Mesodermal cell (in vitro differentiated cells): ENCODE measurements at regions not wholly inside any gene's neighbourhood (a gene's known extent, or its start where the extent isn't known, plus 50 kb on each side); places are given as distances from the start of the nearest gene placed in this dataset.

Source experiments
- H3K27ac ChIP-seq: 2 replicates; pipeline ENCODE4 v1.7.0; 2013; ENCODE audit warnings: mild to moderate bottlenecking, low read depth, low read length, moderate library complexity; ENCODE audit not compliant: severe bottlenecking
- H3K36me3 ChIP-seq: 2 replicates; pipeline ENCODE4 v1.7.1; 2013; ENCODE audit warnings: mild to moderate bottlenecking, low read length, moderate library complexity; ENCODE audit not compliant: control insufficient read depth, insufficient read depth
- H3K4me1 ChIP-seq: one replicate; pipeline ENCODE4 v1.7.1; 2013; ENCODE audit warnings: mild to moderate bottlenecking, low read length; ENCODE audit not compliant: insufficient read depth, control insufficient read depth, poor library complexity, severe bottlenecking
- H3K4me3 ChIP-seq: 2 replicates; pipeline ENCODE4 v1.7.0; 2013; ENCODE audit warnings: low read length, control low read depth, mild to moderate bottlenecking; ENCODE audit not compliant: insufficient read depth, poor library complexity, severe bottlenecking; ENCODE audit errors: extremely low read depth
- H3K9me3 ChIP-seq: 2 replicates; pipeline ENCODE4 v1.7.1; 2013; ENCODE audit warnings: mild to moderate bottlenecking, low read length, moderate library complexity; ENCODE audit not compliant: control insufficient read depth
- WGBS, 2 experiments: methylation state at CpG; one replicate each; pipeline ENCODE4 v1.1.5; 2013; ENCODE audit warnings: missing lambda C conversion rate in 2 of 2; ENCODE audit not compliant: insufficient coverage in 2 of 2; 5-methylcytosine and 5-hydroxymethylcytosine counted together

DNA sequence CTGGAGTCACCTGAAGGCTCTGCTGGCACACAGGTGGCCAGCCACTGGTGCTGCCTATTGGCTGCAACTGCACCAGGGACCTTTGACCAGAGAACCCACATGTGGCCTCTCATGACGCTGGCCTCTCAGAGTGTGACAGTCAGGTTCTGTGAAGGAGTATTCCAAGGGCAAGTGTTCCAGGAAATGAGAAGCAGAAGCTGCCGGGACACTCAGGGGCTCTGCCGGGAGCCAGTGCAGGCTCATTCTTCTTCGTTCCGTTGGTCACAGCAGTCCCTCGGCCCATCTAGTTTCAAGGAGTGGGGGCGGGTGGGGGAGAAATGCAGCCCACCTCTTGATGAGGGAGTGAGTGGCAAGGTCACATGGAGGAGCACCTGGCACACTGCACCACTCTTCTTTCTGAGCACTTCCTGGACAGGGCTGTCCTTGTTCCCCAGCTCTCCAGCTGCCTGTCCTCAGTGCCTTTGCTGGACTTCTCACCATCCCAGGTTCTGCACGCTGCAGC lies 237.5 kb downstream of the GADD45G start:
- no peak overlapping the region for H3K4me3 ChIP-seq
- no peak overlapping the region for H3K27ac ChIP-seq
- 93 to 99% methylated on average over 4 to 7 of the region's 8 CpGs for WGBS, 2 experiments
- H3K9me3 ChIP-seq: no peaks in the 10 kb centered on the region
- H3K4me1 ChIP-seq: no peaks in the 10 kb centered on the region
- no peaks in the 10 kb centered on the region for H3K36me3 ChIP-seq

DNA sequence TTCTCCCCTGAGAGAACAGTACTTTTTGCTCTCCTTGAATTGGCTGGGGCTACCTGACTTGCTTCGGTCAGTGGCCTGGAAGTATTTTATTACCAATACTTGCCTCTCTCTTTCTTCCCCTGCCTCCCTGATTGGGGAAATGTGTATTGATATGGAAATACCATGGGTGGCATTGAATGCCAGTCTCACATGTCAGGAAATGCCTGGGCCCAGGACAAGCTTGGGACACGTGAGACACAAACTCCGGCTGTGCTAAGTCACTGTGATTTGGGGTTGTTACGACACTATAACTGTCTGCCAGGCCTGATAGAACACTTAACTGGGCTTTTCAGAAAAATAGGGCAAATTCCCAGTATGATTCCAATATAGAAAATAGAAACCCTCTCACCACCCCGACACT lies 238.3 kb downstream of the GADD45G start:
- WGBS, 2 experiments: 94 to 96% methylated on average over 3 of the region's 5 CpGs
- Histone ChIP-seq H3K4me3 (no peak overlapping the region), H3K4me1 (no peaks in the 10 kb centered on the region), H3K27ac (no peak overlapping the region), H3K9me3 (no peaks in the 10 kb centered on the region), H3K36me3 (no peaks in the 10 kb centered on the region)

DNA sequence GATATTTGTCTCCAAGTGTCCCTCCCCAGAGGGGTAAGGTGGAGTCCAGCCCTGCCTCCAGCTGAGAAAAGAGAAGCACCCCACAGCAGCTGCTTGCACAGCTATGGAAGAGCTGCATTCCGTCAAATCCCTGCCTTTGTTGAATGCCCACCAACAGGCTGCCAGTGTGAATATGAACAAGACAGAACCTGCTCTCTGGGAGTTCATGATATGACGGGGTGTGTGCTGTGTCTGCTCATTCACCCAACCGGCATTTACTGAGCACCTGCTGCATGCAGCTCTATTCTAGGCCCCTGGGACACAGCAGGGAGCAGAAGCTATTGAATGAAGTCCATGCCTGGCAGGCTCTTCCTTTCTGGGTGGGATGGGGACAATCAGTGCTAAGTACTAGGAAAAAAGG lies 238.8 kb downstream of the GADD45G start:
- H3K9me3 ChIP-seq: no peaks in the 10 kb centered on the region
- whole genome bisulfite sequencing, 2 experiments: 83 to 87% methylated on average over 3 of the region's 3 CpGs
- no peaks in the 10 kb centered on the region for H3K4me1 ChIP-seq
- H3K4me3 ChIP-seq: no peak overlapping the region
- H3K27ac ChIP-seq: no peak overlapping the region
- no peaks in the 10 kb centered on the region for H3K36me3 ChIP-seq

DNA sequence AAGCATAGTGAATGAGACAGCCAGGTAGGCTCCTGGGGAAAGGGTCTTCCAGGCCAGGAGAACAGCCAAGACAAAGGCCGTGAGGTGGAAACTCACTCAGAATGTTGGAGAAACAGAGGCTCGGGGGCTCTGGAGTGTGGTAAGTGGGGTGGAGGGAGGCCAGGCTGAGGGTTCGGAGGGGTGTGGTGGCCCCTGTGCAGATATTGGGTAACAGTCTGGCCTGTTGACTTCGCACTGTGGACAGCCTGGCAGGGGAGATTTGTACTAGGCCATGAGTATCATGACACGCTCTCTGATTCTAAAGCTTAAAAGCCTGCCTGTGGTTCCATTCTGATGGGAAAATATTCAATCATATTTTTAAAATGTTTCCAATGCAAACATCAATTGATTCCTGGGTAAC lies 239.3 kb downstream of the GADD45G start:
- 82 to 93% methylated on average over 4 to 5 of the region's 5 CpGs for WGBS, 2 experiments
- no peak overlapping the region for H3K4me3 ChIP-seq
- H3K4me1 ChIP-seq: no peaks in the 10 kb centered on the region
- no peak overlapping the region for H3K27ac ChIP-seq
- H3K9me3 ChIP-seq: no peaks in the 10 kb centered on the region
- no peaks in the 10 kb centered on the region for H3K36me3 ChIP-seq

DNA sequence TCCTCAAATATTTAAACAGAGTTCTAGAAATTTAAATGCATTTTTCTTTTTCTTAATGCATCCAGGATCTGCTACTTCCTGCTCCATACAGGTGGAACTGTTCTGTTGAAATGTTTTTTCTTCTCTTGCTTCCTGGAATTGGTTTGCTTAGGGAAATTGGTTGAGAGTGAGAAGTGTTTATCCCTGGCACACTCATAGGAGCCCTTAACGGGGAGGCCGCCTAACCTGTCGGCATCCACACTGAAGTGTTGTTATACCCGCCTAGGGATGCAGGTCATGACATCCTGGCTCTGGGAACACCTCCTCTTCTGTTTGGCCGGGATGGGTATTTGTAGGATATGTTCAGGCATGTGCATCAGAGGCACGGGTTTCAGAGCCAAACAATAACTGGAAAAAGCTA lies 239.7 kb downstream of the GADD45G start:
- no peaks in the 10 kb centered on the region for H3K4me1 ChIP-seq
- 89 to 93% methylated on average over 2 to 3 of the region's 6 CpGs for WGBS, 2 experiments
- no peak overlapping the region for H3K27ac ChIP-seq
- H3K4me3 ChIP-seq: no peak overlapping the region
- H3K36me3 ChIP-seq: no peaks in the 10 kb centered on the region
- H3K9me3 ChIP-seq: no peaks in the 10 kb centered on the region

DNA sequence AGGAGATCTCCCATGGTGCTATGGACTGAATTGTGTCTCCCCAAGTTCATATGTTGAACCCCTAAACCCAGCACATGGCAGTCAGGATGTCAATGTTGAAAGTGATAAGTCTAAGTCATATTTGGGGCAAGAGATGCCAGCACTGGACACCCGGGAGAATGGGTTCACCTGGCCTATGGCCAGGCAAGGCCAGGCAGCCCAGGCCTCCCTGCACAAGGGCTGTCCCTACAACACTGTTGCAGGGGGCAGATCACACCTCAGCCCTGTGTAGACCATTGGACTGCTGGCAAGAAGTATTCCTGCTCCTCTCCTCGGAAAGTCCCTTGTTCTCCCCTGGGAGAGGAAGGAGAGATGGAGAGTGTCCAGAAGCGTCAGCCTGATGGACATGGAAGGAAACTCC lies 240.5 kb downstream of the GADD45G start:
- Histone ChIP-seq H3K9me3 (no peaks in the 10 kb centered on the region), H3K4me1 (no peaks in the 10 kb centered on the region), H3K27ac (no peak overlapping the region), H3K4me3 (no peak overlapping the region), H3K36me3 (no peaks in the 10 kb centered on the region)
- 78 to 100% methylated on average over 1 to 2 of the region's 3 CpGs for WGBS, 2 experiments

DNA sequence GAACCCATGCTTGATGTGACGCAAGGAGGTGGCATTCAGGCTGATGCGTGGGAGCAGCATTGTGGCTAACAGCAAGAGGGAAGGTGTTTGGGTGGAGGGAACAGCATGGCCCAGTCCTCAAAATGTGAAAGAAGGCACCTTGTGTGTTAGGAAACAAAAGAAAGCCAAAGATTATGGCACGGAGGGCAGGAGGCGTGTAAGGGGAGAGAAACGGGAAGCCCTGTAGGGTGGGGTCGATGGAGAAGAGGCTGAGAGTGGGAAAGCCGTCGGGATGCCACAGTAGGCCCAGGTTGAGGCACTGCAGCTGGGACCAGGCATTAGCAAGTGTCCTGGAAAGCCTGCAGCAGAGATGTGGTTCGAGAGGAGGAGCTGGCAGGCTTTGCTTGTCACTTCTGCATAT lies 241.1 kb downstream of the GADD45G start:
- Histone ChIP-seq H3K27ac (no peak overlapping the region), H3K9me3 (no peaks in the 10 kb centered on the region), H3K36me3 (no peaks in the 10 kb centered on the region), H3K4me1 (peaks cover under 1% of the 10 kb centered on the region), H3K4me3 (no peak overlapping the region)
- WGBS, 2 experiments: 92 to 93% methylated on average over 8 to 9 of the region's 9 CpGs

DNA sequence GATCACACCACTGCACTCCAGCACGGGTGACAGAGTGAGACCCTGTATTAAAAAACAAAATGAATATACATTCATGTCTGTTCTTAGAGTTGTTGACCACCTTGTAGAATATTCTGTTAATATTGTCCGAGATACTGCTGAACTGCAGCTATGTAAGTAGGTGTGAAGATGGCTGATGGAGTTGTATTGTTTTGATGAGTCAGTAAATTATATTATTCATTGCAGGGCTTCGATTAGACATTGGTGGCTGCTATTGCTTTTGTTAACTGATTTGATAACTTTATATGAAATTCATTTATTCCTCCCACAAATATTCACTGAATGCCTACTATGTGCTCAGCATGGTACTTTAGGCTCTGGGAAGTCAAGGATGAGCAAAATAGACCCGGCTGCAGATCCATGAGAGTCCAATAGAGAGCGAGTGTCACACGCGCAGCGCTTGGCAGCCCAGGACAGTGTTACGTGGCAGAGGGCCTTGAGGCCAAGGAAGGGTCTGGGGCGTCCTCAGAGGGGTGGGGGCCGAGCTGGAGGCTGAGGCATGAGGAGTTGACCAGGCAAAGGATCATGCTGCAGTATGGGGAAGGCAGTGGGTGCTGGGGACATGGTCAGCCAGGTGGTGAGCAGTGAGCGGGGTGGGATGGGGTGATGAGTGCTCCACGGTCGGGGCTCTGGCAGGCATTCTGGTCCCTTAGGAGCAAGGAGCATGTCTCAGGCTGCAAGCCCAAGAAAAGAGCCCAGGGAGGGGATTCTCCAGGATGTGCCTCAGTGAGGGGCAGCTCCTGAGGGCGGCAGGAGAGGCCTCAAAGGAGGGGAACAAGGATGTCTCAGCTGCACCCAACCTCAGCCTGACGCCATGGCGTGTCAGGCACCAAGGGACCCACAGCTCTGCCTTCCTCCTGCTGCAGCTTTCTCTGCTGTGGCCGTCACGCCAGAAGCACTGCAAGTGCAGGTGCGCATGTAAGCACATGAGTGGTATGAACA lies 243.5 kb downstream of the GADD45G start:
- Histone ChIP-seq H3K4me3 (no peak overlapping the region), H3K4me1 (peaks cover 3% of the 10 kb centered on the region), H3K36me3 (no peaks in the 10 kb centered on the region), H3K9me3 (no peaks in the 10 kb centered on the region), H3K27ac (no peak overlapping the region)
- 87 to 89% methylated on average over 15 to 17 of the region's 20 CpGs for WGBS, 2 experiments

DNA sequence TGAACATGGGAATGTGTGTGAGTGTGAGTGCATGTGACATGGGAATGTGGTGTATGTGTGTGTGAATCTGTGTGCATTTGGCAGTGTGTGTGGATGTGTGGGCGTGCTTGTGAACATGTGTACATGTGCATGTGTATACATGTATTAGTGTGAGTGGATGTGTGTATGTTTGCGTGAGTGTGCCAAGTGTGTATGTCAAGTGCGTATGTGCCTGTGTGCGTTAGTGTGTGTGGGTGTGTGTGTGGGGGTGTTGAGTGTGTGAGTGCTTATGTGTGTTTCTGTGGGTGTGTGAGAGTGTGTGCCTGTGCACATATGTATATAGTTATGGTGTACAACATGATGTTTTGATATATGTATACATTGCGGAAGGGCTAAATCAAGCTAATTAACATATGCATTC lies 244.3 kb downstream of the GADD45G start:
- 80 to 87% methylated on average over 4 of the region's 5 CpGs for WGBS, 2 experiments
- H3K4me3 ChIP-seq: no peak overlapping the region

DNA sequence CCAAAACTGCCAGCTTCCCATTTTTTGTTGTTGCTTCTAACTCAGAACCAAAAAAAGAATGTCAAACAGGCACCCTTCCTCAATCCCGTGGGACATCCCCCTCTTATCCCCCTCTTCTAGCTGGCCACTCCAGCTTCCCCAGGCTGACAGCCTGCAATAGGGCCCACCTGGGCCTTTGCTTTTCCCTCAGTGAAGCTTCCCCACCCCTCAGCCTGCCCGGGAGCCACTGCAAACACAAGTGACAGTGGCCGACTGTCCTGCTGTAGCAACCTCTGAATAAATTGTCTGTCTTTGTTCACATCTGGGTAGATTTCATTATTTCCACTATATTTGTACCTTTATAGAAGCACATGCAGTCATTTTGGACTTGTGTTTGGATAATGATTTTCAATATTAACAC lies 245.3 kb downstream of the GADD45G start:
- 60 to 89% methylated on average over 1 to 2 of the region's 3 CpGs for WGBS, 2 experiments
- Histone ChIP-seq H3K27ac (no peak overlapping the region), H3K4me1 (peaks cover 3% of the 10 kb centered on the region), H3K9me3 (no peaks in the 10 kb centered on the region), H3K36me3 (no peaks in the 10 kb centered on the region), H3K4me3 (no peak overlapping the region)

More for the DNA sequence above, 244.3 kb downstream of the GADD45G start:
- H3K27ac ChIP-seq: no peak overlapping the region
- H3K9me3 ChIP-seq: no peaks in the 10 kb centered on the region
- H3K36me3 ChIP-seq: no peaks in the 10 kb centered on the region
- peaks cover 3% of the 10 kb centered on the region for H3K4me1 ChIP-seq
